Hepatocyte (in vitro differentiated cells): ENCODE measurements at regions not wholly inside any gene's neighbourhood (a gene's known extent, or its start where the extent isn't known, plus 50 kb on each side); places are given as distances from the start of the nearest gene placed in this dataset.
A peak's percentile ranks its signal among the peaks of the same experiment; 100 is the strongest.

Experiments used
- DNase-seq: peaks from one replicate; pipeline ENCODE4 v3.0.0-alpha.2; 2016; ENCODE audit warnings: low spot score
- H2AFZ ChIP-seq: fragments of 200-600 bp; sonication (generic); 2 replicates; pipeline ENCODE4 v1.6.0; 2016; ENCODE audit warnings: antibody characterized with exemption, mild to moderate bottlenecking
- H3K27ac ChIP-seq: fragments of 200-600 bp; sonication (generic); 2 replicates; pipeline ENCODE4 v1.5.1; 2016; ENCODE audit warnings: mild to moderate bottlenecking
- H3K27me3 ChIP-seq: fragments of 200-600 bp; sonication (generic); 2 replicates; pipeline ENCODE4 v1.6.1; 2016
- H3K36me3 ChIP-seq: fragments of 200-600 bp; sonication (generic); replicated peaks from 2 replicates; pipeline ENCODE4 v1.5.1; 2016; ENCODE audit warnings: low read depth; ENCODE audit not compliant: insufficient read depth
- H3K4me1 ChIP-seq: fragments of 200-600 bp; sonication (generic); 2 replicates; pipeline ENCODE4 v1.5.1; 2016; ENCODE audit warnings: mild to moderate bottlenecking, moderate library complexity; ENCODE audit not compliant: insufficient read depth
- H3K4me2 ChIP-seq: fragments of 200-600 bp; sonication (generic); 2 replicates; pipeline ENCODE4 v1.6.0; 2016
- H3K4me3 ChIP-seq: fragments of 200-600 bp; sonication (generic); 2 replicates; pipeline ENCODE4 v1.5.1; 2016; ENCODE audit warnings: mild to moderate bottlenecking
- H3K79me2 ChIP-seq: fragments of 200-600 bp; sonication (generic); 2 replicates; pipeline ENCODE4 v1.6.0; 2017; ENCODE audit warnings: mild to moderate bottlenecking
- H3K9me2 ChIP-seq: fragments of 200-600 bp; sonication (generic); replicated peaks from 2 replicates; pipeline ENCODE4 v1.6.0; 2017; ENCODE audit warnings: mild to moderate bottlenecking; ENCODE audit not compliant: insufficient read depth
- H3K9me3 ChIP-seq: fragments of 200-600 bp; sonication (generic); 2 replicates; pipeline ENCODE4 v1.5.1; 2016; ENCODE audit warnings: low read depth, mild to moderate bottlenecking
- H4K20me1 ChIP-seq: fragments of 200-600 bp; sonication (generic); 2 replicates; pipeline ENCODE4 v1.6.0; 2016; ENCODE audit warnings: mild to moderate bottlenecking; ENCODE audit not compliant: insufficient read depth, poor library complexity, severe bottlenecking
- CTCF ChIP-seq: fragments of 200-600 bp; sonication (generic); IDR thresholded peaks from 2 replicates; pipeline ENCODE4 v1.5.1; 2016; ENCODE audit warnings: antibody characterized with exemption, mild to moderate bottlenecking; ENCODE audit not compliant: poor library complexity
- EZH2 ChIP-seq: fragments of 200-600 bp; sonication (generic); IDR thresholded peaks from 2 replicates; pipeline ENCODE4 v1.6.1; 2016; ENCODE audit warnings: antibody characterized with exemption, mild to moderate bottlenecking, borderline replicate concordance
- EZH2phosphoT487 ChIP-seq: fragments of 200-600 bp; sonication (generic); IDR thresholded peaks from one replicate; pipeline ENCODE4 v1.6.1; 2018; ENCODE audit warnings: antibody characterized with exemption, mild to moderate bottlenecking, low read depth, moderate library complexity; ENCODE audit not compliant: unreplicated experiment, severe bottlenecking
- WGBS: methylation state at CpG from one replicate; pipeline ENCODE4 v1.1.6; 2016; ENCODE audit warnings: low lambda C conversion rate; ENCODE audit errors: missing lambda C conversion rate; 5-methylcytosine and 5-hydroxymethylcytosine counted together

- peak overlapping the region; percentile 6 for H2AFZ ChIP-seq
- H3K36me3 ChIP-seq, result no peaks in the 10 kb centered on the region
- H3K79me2 ChIP-seq, result no peaks in the 10 kb centered on the region
- no peak overlapping the region for H3K4me2 ChIP-seq
- DNase-seq, result no peak
- no peaks in the 10 kb centered on the region for H3K4me1 ChIP-seq
- WGBS, result 73% methylated on average over 5 of the region's 5 CpGs
- no peaks in the 10 kb centered on the region for H3K9me2 ChIP-seq
- H3K9me3 ChIP-seq, result no peaks in the 10 kb centered on the region
- H3K27ac ChIP-seq, result no peak overlapping the region
- H3K4me3 ChIP-seq, result no peak overlapping the region
- TF ChIP-seq EZH2phosphoT487 (no peak), EZH2 (no peak), CTCF (no peak)
- H4K20me1 ChIP-seq, result no peaks in the 10 kb centered on the region
- H3K27me3 ChIP-seq, result no peaks in the 10 kb centered on the region
Measured at GRCh38 chr15:58344213-58345070, 87.3 kb upstream of the LIPC start.

- no peak overlapping the region for H3K27ac ChIP-seq
- no peaks in the 10 kb centered on the region for H3K4me1 ChIP-seq
- no peak overlapping the region for H2AFZ ChIP-seq
- no peaks in the 10 kb centered on the region for H3K79me2 ChIP-seq
- no peak overlapping the region for H3K4me2 ChIP-seq
- WGBS, result 89% methylated on average over 3 of the region's 3 CpGs
- DNase-seq, result no peak
- no peaks in the 10 kb centered on the region for H4K20me1 ChIP-seq
- H3K9me3 ChIP-seq, result no peaks in the 10 kb centered on the region
- H3K4me3 ChIP-seq, result no peak overlapping the region
- no peaks in the 10 kb centered on the region for H3K36me3 ChIP-seq
- H3K9me2 ChIP-seq, result no peaks in the 10 kb centered on the region
- TF ChIP-seq CTCF, result no peak
- TF ChIP-seq EZH2phosphoT487, result no peak
- TF ChIP-seq EZH2, result no peak
- no peaks in the 10 kb centered on the region for H3K27me3 ChIP-seq
Measured at GRCh38 chr15:58346361-58346760, 85.4 kb upstream of the LIPC start.

GRCh38 chr15:58348095-58348812 lies 83.5 kb upstream of the LIPC start:
- no peaks in the 10 kb centered on the region for H3K79me2 ChIP-seq
- H3K9me2 ChIP-seq, result no peaks in the 10 kb centered on the region
- no peak for DNase-seq
- H3K27me3 ChIP-seq, result no peaks in the 10 kb centered on the region
- no peak for TF ChIP-seq CTCF
- TF ChIP-seq EZH2, result no peak
- TF ChIP-seq EZH2phosphoT487, result no peak
- WGBS, result 68% methylated on average over 1 of the region's 1 CpG
- no peaks in the 10 kb centered on the region for H3K36me3 ChIP-seq
- H2AFZ ChIP-seq, result no peak overlapping the region
- H3K4me2 ChIP-seq, result no peak overlapping the region
- no peak overlapping the region for H3K27ac ChIP-seq
- no peaks in the 10 kb centered on the region for H3K4me1 ChIP-seq
- no peaks in the 10 kb centered on the region for H3K9me3 ChIP-seq
- H3K4me3 ChIP-seq, result no peak overlapping the region
- H4K20me1 ChIP-seq, result no peaks in the 10 kb centered on the region
